HG03135 (cell line): ENCODE measurements at regions not wholly inside any gene's neighbourhood (a gene's known extent, or its start where the extent isn't known, plus 50 kb on each side); places are given as distances from the start of the nearest gene placed in this dataset.
A peak's percentile ranks its signal among the peaks of the same experiment; 100 is the strongest.
"Not testable (repeated sequence)": the region's sequence is repeated elsewhere in the genome, so short reads cannot be mapped to it uniquely, and the experiment has no call there.

Source experiments
- ATAC-seq: cut with Tn5 transposase; IDR thresholded peaks from one replicate; pipeline ENCODE4 v1.9.1; 2021; ENCODE audit warnings: mild to moderate bottlenecking, moderate library complexity; ENCODE audit not compliant: unreplicated experiment

DNA sequence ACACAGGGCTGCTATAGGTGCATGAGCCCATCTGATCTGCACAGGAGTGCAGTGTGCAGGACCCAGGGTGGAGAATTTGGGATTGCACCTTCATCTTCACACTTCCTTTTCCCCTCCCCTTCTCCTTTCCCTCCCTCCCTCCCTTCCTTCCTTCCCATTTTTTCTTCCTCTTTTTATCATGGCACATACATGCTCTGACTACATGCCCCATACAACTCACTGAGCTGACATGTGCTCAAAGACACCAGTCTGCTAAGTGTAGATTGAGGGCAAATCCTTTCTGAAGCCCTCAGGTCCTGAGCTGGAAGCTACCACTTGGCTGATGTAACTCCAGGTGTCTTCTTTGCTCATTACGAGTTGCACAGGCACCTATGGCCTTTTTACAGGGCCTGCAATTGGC, 365.3 kb upstream of the ZNF32 start:
- ATAC-seq = no peak

DNA sequence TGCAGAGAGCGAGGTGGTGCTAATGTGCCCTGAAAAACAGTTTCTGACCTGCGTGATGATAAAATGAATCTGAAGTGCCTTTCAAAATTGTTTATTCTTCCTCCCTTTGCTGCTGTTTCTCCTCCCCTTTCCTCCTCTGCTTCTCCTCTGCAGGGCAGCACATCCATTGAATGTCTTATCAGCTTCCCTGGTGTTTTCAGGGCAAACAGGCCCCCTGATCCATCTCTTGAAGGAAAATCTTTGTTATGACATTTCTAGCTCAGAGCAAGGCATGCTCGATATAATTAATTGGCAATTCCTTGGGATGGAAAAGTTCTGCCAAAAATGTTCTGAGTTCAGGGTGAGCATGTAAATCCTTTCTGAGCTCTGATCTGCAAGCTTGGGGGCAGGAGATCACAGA, 364.2 kb upstream of the ZNF32 start:
- no peak for ATAC-seq

DNA sequence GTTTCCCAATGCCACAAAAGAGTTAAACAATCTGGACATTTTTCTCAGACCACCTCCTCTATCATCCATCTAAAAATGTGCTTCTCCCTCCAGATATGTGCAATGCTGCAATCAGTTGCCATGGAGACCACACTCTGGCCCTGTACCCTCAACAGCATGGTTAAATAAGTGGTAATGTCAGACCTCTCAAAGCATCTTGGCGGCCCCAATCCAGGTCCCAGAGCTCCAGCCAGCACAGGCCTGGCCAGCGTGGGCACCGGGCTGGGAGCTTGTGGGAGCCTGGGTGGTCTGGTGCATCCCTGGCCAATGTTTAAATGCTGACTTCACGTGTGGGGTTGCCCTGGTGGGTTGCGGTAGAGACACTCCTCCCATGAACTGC, 362.9 kb upstream of the ZNF32 start:
- ATAC-seq = no peak

DNA sequence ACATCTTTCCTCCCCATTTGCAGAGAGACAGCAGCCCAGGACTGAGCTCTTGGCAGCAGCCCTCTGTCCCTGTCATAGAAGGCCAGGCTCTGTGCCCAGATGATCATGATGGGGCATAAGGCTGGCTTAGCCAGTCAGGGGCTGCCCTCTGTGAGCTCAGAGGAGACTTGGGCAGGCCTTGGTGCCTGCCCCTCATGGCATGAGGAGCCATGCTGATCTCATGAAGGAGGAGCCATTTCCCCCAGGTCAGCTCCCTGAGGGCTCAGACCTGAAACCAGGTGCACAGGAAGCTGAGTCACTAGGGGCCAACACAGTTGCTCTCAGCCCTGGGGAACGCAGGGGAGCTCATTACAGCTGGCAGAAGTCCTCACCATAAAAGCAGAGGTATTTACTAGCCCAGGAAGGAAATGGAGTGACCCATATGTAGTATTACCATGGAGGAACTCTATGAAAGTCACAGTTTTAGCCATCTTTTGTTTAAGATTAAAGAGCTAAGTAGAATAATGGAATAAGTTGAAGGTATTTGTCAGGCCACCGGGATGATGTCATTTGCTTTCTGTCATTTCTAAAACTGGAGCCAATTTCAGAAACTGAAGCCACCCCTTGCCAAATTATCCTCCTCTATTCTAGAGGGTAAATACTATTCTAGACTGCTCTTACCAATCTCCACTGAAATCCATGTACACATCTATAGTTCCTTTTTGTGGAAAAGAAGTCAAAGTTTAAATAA, 362.4 kb upstream of the ZNF32 start:
- peak; percentile 95 for ATAC-seq

DNA sequence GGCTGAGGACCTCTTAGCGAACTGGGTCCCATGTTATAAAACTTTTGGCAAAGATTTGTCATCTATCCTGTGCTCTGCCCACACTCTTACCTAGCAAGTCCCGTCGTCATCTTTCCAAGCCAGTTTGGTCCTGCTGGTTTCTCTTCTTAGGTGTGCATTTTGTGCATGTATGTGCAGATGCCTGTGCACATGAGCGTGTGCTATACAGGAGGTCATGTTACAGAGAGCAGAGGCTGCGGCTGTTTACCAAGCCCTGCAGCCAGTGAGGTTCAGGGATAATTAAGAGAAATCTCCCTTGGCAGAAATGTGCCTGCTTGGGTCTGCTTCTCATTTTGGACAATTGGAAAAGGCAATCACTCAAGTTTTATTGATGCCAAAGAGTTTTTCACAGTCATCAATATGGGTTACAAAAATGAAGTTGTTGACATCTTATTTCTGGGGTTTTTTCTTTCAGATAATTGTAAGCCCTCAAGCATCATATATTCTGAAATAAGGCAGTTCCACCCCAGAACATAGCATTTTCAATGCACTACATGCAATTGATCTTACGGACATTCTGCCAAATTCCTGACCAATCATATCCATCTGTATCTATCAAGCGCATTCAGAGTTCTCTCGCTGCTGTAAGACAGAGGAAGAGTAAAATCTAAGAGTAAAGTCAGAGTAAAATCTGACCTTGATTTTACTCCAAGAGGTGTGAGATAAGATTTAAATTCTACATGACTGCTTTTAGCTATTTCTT, 361.4 kb upstream of the ZNF32 start:
- no peak for ATAC-seq

DNA sequence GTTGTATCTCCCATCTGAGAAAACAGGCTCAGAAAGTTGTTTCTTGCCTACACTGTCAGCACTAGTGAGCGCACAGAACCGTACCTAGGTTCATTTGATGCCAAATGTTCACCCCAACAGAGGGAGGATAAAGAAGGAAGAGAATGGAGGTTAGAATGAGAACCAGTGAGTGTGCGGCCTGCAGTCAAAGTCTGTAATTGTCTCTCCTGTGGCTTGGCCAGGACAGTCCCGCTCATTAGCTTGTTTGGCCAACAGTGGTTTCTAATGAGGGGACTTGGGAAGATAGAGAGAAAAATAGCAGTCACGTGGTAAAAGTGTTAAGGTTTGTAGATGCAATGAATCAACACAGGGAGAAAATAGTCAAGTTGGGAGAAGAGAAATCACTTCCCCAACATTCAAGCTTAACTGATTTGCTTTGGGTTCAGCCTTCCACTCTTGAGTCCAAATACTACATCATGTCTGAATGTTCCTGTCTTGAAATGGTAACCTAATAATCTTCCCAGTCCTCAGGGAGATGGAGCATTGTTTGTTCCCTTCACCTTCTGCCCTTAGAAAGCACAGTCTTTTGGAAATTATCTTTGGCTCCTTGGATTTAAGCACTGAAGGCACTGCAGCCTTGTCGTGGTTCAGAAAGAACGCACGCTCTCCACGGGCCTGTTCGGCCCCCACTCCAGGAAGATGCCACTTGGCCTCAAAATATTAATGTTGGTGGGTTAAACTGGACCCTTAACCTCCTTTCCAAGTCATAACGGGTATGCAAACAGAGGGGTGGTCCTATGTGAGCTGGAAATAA, 360.4 kb upstream of the ZNF32 start:
- ATAC-seq = no peak

DNA sequence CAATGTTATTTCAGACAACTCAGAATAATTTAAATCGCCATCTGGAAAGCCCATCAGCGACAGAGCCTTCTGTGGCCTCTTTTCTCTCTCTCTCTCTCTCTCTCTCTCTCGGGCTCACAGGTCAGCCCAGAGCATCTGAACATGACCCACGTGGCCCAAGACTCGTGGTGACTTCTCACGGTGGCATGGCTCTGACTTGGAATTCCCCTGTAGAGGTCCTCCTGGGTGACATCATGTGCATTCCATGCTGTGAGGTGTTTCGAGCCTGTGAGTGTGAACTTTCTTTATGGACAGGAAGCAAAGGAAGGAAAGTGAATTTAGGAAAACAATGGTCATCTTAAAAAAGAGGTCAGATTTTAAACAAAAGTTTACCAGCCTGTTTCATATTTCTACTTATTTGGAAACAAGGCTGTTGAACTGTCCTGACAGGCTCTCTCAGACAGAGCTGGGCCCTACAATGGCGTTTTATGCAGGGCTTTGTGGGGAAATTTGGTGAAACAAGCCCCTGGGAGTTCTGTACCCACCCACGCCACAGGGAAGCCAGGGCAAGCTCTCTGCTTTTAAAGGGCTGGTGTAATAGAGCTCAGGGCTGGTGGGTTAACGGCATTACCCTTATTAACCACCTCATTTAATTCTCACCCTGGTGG, 359.7 kb upstream of the ZNF32 start:
- ATAC-seq = peak; percentile 42

DNA sequence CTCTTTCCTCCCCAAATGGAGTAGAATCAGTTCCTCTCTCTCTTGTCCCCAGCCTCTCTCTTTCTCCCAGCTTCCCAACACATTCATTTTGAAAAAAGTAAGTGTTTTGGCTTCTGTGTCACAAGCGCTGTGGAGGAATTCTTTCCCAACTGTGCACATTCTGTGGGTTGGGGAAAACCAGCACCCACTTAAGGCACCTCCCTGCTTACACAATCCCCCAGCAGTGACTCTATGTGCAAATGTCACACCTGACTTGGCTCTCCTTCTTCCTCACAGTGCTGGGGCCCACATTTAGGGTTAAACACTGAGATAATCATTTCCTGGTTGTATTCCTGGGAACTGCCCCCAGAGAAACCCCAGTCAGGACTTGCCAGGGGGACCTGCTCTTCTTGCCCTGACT, 358.1 kb upstream of the ZNF32 start:
- no peak for ATAC-seq

DNA sequence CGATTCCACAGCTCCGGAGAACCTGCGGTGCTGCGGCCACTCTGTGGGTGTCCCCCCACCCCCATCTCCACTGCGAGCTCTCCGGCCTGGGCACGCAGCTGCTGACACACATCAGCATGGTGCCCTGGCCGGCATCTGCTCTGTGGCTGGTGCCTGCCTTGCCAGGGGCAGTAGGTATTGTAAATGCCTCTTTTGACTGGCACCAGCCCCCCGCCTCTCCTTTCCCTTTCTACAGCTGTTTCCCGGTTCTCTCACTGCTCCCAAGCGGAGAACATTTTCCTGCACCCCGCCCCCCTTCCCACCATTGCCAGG, 357.1 kb upstream of the ZNF32 start:
- ATAC-seq = no peak

DNA sequence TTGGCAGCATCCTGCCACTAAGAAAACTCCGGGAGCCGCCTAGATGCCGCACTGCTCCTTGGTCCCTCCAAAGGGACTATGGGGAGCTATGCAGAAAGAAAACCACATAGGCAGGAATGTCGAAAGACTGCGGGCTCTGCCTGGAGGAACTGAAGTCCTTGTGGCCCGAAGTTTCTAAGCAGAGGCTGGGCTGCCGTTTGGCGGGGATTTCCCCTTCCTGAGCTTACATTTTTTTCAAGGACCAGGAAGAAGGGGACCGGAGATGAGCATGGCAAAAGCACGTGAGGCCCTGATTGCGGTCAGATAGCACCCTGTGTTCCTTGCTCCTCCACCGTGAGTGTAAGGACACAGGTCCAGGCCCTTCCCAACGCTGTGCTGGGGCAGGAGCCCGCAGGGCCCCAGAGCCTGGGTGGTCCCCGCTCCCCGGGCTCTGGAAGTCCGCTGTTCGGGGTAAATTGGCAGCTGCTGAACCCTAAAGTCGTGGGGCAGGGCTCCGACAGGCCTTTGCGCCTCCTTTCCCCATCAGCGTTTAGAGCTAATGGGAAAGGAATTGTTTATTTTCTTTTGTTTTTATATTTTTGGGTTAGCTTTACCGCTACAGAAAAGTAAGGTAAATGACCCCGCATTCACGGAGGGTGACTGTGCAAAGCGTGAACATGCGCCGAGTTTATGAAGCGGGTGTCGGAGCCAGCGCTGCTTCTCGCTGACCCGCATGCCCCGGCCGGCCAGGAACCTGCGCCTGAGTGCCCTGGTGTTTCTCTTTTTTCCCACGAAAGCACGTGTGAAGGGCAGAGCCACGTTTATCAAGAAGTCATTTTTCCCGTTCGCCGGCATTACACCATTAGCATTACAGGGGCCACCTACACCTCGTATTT, 356.5 kb upstream of the ZNF32 start:
- no peak for ATAC-seq

DNA sequence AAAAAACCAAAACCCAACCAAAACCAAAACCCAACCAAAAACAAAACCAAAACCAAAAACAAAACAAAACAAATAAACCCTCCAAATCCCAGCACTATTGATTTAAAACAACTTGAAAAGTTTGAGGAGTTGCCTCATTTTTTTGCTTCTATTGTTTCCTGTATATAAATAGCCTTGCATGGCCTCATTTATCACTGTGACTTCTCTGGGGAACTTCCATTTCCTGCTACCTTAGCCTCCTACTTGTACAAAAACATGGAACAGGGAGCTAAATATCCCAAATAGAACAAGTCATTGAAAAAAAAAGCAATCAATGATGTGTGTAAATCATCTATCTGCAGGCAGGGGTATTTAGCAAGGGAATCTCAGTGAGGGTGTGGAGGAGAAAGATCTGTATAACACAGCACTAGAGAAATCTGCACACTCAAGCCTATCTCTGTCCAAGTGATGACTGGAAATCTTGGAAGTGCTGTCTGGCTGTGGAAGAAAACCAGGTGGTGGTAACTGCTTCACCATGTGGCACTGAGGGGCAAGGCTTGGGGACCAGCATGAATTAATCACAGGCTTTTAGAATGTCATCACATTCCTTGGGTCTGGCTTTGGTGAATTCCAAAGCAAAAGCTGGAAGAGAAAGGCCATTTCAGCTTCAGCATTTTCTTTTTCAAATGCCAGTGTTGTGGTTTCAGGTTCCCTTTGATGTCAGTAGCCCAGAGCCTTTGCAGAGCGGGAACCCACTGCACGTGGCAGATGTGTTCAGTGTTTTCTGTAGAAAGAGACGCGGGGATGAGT, 349.5 kb upstream of the ZNF32 start:
- no peak for ATAC-seq

DNA sequence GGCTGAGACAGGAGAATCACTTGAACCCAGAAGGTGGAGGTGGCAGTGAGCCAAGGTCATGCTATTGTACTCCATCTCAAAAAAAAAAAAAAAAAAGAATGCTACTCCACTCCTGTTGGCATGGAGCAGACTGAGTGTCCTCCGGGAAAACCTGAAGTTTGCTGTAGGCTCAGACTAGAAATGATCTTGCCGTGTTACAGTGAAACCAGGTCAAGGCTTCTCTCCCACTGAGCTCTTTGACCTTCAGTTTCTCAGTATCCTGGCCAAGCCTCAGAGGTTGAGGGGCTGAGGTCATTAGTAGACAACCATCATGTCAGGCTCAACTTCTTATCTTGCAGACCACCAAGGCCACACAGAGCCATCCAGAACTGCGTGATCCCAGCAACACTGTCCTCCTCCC, 348.6 kb upstream of the ZNF32 start:
- no peak for ATAC-seq

DNA sequence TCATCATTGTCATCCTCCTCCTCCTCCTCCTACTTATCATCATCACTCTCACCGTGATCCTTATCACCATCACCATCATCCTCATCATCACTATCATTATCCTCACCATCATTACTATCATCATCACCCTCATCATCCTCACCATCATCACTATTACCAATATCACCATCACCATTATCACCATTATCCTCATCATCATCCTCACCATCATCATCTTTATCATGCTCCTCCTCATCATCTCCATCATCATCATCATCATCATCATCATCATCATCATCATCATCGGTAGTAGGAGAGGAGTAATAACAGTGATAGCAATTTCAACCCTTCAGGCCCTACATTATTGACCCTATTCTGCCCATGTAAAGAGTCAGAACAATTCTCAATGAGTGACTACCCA, 345.9 kb upstream of the ZNF32 start:
- ATAC-seq = no peak

DNA sequence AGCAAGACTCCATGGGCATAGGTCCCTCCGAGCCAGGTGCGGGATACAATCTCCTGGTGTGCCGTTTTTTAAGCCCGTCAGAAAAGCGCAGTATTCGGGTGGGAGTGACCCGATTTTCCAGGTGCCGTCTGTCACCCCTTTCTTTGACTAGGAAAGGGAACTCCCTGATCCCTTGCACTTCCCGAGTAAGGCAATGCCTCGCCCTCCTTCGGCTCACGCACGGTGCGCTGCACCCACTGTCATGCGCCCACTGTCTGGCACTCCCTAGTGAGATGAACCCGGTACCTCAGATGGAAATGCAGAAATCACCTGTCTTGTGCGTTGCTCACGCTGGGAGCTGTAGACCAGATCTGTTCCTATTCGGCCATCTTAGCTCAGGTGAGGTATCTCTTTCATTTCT, 344.1 kb upstream of the ZNF32 start:
- not testable (repeated sequence) for ATAC-seq

DNA sequence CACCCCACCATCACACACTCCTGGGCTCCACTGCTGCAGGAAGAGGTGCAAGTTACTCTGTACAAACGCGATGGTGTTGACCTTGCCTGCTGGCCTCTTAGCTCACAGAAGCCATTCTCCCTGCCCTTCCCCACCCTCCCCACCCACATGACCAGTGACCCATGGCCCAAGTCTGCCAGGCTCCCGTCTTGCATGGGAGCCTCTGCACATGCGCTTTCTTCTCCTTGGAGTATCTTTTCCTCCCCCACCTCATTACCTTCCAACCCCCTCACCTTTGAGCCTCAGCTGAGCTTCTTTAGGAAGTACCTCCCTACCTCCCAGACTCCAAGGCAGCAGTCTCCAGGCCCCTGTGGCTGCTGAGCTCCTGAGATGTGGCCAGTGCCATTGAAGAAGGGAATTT, 337.7 kb upstream of the ZNF32 start:
- ATAC-seq = no peak

DNA sequence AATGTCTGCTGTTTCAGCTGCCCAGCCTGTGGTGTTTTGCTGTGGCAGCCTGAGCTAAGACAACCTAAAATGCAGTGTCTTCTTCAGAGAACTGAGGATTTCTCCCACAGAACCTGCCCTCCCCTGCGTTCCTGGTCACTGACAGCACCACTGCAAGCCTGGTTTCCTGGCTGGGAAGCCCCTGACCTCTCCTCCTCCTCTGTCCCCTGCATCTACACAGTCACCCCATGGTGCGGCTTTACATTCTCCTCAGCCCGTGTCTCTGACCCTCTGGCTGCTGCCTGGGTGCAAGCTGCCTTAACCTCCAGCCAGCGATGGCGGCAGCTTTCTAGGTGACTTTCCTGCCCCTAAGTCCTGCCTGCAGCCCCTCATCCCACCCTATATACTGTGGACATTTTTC, 337.3 kb upstream of the ZNF32 start:
- no peak for ATAC-seq

DNA sequence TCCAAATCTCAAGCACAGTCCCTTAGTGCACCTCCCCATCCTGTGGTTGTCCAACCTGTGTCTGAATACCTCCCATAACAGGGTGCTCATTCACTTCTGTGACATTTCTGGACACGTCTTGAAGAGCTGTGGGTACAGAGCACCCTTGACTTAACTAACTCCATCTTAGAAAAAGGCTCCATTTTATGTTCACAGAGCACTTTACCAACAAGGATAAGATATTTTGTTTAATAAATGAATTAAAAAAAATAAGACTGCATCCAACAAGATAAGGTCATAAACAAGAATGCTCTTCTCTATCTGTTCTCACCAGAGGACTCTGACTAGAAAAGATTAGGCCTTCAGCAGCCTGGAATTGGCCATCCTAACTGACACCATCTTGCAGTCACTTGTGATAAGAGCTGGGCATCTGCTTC, 335.2 kb upstream of the ZNF32 start:
- no peak for ATAC-seq

DNA sequence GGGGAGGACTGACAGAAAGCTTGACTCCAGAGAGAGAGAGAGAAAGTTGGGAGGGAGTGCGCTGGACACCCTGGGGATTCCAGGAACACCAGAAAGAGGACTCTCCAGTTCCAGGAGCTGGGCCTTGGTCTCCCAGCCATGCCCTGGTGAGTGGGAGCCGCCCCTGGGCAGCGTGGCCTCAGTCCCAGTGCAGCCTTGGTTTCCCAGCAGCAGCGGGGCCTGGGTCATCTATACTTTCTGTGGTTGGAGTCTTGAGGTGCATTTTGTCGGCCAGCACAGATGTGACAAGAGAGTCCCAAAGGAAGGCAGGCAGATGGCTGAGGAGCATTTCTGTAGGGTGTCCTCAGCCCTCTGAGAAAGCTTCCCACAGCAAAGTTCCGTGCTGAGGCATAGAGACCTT, 334.7 kb upstream of the ZNF32 start:
- ATAC-seq = no peak

DNA sequence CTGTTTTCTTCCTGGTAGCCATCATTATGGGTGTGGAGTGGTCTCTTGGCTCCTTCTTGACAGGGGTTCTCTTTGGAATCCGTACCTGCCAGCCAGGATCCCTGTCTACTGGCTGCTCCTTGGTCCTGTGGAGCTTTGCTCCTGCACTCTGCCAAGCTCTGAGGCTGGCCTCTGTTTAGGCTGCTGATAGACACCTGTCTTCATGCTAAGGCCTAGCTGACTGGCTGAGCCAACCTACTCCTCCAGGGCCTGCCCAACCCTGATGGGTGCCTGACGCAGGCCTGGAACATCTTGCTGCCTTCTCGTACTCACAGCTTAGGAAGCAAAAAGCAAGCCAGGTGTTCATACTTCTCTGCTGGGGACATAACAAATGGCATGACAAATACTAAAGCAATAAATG, 333.6 kb upstream of the ZNF32 start:
- ATAC-seq = no peak

DNA sequence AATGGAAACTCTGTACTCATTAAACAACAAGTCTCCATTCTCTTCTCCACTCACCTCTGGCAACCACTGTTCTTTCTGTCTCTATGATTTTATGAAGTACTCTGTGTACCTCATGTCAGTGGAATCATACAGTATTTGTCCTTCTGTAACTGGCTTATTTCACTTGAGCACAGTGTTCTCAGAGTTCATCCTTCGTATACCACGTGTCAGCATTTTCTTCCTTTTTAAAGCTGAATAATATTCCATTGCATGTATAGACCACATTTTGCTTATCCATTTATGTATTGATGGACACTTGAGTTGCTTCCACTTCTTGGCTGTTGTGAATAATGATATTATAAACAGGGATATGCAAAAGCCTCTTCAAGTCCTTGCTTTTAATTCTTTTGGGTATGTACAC, 333.0 kb upstream of the ZNF32 start:
- no peak for ATAC-seq
